ENCODE measurements at regions not wholly inside any gene's neighbourhood (a gene's known extent, or its start where the extent isn't known, plus 50 kb on each side); places are given as distances from the start of the nearest gene placed in this dataset.

DNA sequence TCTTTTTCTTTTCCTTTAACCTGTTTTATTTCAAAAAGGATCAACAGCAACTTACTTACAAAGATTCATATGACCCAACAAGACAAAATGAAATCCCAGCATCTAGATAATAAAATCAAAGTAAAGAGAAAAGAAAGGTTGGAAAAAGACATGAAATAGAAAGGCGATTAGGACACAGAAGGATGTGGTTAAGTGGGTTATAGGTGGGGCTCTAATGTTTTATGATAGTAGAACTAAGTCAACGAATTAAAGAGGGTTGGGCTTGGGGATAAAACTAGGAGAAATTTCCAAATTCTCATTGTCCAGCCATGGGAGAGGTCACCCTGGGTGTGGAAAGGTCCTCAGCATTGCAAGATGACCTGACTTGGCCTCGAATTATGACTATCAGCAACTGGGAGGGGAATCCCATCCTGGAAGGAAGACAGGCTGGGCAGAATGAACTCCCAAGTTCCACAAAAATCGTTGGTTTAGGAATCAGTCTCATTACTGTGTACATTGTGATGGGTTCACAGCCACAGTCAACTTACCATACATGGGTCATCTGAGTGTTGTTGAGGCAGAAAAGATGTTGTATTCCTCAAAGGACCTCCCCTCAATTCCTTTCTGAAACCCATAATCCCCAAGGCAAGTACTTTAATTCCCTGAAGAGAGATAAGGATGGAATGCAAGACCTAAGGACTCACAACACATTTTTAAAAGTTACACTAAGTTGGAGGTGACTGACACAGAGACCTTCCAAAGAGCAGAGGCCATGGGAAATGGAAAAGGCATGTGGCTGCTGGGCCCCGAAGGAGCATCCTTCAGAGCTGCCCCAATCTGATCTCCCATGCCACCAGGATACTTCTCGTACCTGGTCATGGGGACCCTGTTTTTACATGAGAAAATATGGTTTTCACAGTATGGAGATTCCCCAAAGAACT lies 167.6 kb downstream of the UXS1 start:
- TF ChIP-seq USF2 (IDR thresholded peaks at IDR 0.05; ENCODE audit: borderline replicate concordance, low read depth, low read length) (no peak), MXI1 (IDR thresholded peaks at IDR 0.05; ENCODE audit: low read depth, low read length) (no peak), RAD21 (IDR thresholded peaks at IDR 0.05; ENCODE audit: low read length) (no peak), FOXM1 (IDR thresholded peaks at IDR 0.05; ENCODE audit: low read depth) (no peak), EZH2phosphoT487 (IDR thresholded peaks at IDR 0.05; ENCODE audit: borderline replicate concordance, low read depth) (no peak), EP300 (IDR thresholded peaks at IDR 0.05; ENCODE audit: borderline replicate concordance in 1 of 2, low read depth in 1 of 2, low read length in 1 of 2) (no peak), POLR2AphosphoS5 (IDR thresholded peaks at IDR 0.05; ENCODE audit: low read depth, low read length) (no peak), MEF2A (IDR thresholded peaks at IDR 0.05; ENCODE audit: borderline replicate concordance, low read depth) (no peak), RFX5 (IDR thresholded peaks at IDR 0.05; ENCODE audit: low read length) (no peak), SMC3 (IDR thresholded peaks at IDR 0.05; ENCODE audit: low read depth, low read length) (no peak), MAX (IDR thresholded peaks at IDR 0.05; ENCODE audit: low read depth) (no peak)
- TF ChIP-seq, protein P1, sequence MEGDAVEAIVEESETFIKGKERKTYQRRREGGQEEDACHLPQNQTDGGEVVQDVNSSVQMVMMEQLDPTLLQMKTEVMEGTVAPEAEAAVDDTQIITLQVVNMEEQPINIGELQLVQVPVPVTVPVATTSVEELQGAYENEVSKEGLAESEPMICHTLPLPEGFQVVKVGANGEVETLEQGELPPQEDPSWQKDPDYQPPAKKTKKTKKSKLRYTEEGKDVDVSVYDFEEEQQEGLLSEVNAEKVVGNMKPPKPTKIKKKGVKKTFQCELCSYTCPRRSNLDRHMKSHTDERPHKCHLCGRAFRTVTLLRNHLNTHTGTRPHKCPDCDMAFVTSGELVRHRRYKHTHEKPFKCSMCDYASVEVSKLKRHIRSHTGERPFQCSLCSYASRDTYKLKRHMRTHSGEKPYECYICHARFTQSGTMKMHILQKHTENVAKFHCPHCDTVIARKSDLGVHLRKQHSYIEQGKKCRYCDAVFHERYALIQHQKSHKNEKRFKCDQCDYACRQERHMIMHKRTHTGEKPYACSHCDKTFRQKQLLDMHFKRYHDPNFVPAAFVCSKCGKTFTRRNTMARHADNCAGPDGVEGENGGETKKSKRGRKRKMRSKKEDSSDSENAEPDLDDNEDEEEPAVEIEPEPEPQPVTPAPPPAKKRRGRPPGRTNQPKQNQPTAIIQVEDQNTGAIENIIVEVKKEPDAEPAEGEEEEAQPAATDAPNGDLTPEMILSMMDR (IDR thresholded peaks at IDR 0.05) = no peak
- TF ChIP-seq, protein P2, sequence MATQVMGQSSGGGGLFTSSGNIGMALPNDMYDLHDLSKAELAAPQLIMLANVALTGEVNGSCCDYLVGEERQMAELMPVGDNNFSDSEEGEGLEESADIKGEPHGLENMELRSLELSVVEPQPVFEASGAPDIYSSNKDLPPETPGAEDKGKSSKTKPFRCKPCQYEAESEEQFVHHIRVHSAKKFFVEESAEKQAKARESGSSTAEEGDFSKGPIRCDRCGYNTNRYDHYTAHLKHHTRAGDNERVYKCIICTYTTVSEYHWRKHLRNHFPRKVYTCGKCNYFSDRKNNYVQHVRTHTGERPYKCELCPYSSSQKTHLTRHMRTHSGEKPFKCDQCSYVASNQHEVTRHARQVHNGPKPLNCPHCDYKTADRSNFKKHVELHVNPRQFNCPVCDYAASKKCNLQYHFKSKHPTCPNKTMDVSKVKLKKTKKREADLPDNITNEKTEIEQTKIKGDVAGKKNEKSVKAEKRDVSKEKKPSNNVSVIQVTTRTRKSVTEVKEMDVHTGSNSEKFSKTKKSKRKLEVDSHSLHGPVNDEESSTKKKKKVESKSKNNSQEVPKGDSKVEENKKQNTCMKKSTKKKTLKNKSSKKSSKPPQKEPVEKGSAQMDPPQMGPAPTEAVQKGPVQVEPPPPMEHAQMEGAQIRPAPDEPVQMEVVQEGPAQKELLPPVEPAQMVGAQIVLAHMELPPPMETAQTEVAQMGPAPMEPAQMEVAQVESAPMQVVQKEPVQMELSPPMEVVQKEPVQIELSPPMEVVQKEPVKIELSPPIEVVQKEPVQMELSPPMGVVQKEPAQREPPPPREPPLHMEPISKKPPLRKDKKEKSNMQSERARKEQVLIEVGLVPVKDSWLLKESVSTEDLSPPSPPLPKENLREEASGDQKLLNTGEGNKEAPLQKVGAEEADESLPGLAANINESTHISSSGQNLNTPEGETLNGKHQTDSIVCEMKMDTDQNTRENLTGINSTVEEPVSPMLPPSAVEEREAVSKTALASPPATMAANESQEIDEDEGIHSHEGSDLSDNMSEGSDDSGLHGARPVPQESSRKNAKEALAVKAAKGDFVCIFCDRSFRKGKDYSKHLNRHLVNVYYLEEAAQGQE (IDR thresholded peaks at IDR 0.05; ENCODE audit: low read depth, low read length) = no peak
